ENCODE measurements at regions not wholly inside any gene's neighbourhood (a gene's known extent, or its start where the extent isn't known, plus 50 kb on each side); places are given as distances from the start of the nearest gene placed in this dataset.

GRCh38 chr3:117510396-117510795, 800.8 kb downstream of the TUSC7 start:
- Histone ChIP-seq H3K9ac (ENCODE audit: low read depth in 2 of 2, low read length in 2 of 2) (no peak overlapping the region), H3K27ac (no peak overlapping the region), H3K4me3 (no peak overlapping the region), H3K36me3 (no peaks in the 10 kb centered on the region), H3K4me1 (no peaks in the 10 kb centered on the region), H3K9me3 (no peaks in the 10 kb centered on the region), H3K27me3 (no peaks in the 10 kb centered on the region)
- DNase-seq, result no peak
- no peak for TF ChIP-seq CTCF (IDR thresholded peaks at IDR 0.05)
- intact Hi-C loops (cut with DNase I), result no loop called here

- Histone ChIP-seq H3K4me3 (no peak overlapping the region), H3K4me1 (no peaks in the 10 kb centered on the region), H3K9ac (ENCODE audit: low read depth in 2 of 2, low read length in 2 of 2) (no peak overlapping the region), H3K9me3 (no peaks in the 10 kb centered on the region), H3K27me3 (no peaks in the 10 kb centered on the region), H3K27ac (no peak overlapping the region), H3K36me3 (no peaks in the 10 kb centered on the region)
- TF ChIP-seq CTCF (IDR thresholded peaks at IDR 0.05), result no peak
- no peak for DNase-seq
- intact Hi-C loops (cut with DNase I), result no loop called here
These were observed 803.4 kb downstream of the TUSC7 start for GRCh38 chr3:117512975-117513374.

- no peaks in the 10 kb centered on the region for H3K4me1 ChIP-seq
- H3K36me3 ChIP-seq, result no peaks in the 10 kb centered on the region
- H3K9ac ChIP-seq (ENCODE audit: low read depth in 2 of 2, low read length in 2 of 2), result no peak overlapping the region
- DNase-seq, result no peak
- no peaks in the 10 kb centered on the region for H3K27me3 ChIP-seq
- H3K4me3 ChIP-seq, result no peak overlapping the region
- H3K27ac ChIP-seq, result no peak overlapping the region
- TF ChIP-seq CTCF (IDR thresholded peaks at IDR 0.05), result no peak
- no peaks in the 10 kb centered on the region for H3K9me3 ChIP-seq
- intact Hi-C loops (cut with DNase I), result no loop called here
These were observed 805.7 kb downstream of the TUSC7 start for GRCh38 chr3:117515309-117515708.

- H3K4me3 ChIP-seq, result no peak overlapping the region
- H3K27ac ChIP-seq, result no peak overlapping the region
- intact Hi-C loops (cut with DNase I), result no loop called here
- H3K27me3 ChIP-seq, result no peaks in the 10 kb centered on the region
- no peak overlapping the region for H3K9ac ChIP-seq (ENCODE audit: low read depth in 2 of 2, low read length in 2 of 2)
- H3K36me3 ChIP-seq, result no peaks in the 10 kb centered on the region
- H3K4me1 ChIP-seq, result no peaks in the 10 kb centered on the region
- H3K9me3 ChIP-seq, result no peaks in the 10 kb centered on the region
- TF ChIP-seq CTCF (IDR thresholded peaks at IDR 0.05), result no peak
- DNase-seq, result no peak
These were observed 808.8 kb downstream of the TUSC7 start for GRCh38 chr3:117518364-117518763.

GRCh38 chr3:117519776-117520175, 810.2 kb downstream of the TUSC7 start:
- Histone ChIP-seq H3K27ac (no peak overlapping the region), H3K36me3 (no peaks in the 10 kb centered on the region), H3K9me3 (no peaks in the 10 kb centered on the region), H3K27me3 (no peaks in the 10 kb centered on the region), H3K4me3 (no peak overlapping the region), H3K4me1 (no peaks in the 10 kb centered on the region), H3K9ac (ENCODE audit: low read depth in 2 of 2, low read length in 2 of 2) (no peak overlapping the region)
- no peak for TF ChIP-seq CTCF (IDR thresholded peaks at IDR 0.05)
- intact Hi-C loops (cut with DNase I), result loop anchor here (10.0 kb wide), 2 partner anchors 505 to 745 kb away; no protein-coding TSS in a partner anchor
- no peak for DNase-seq

- Histone ChIP-seq H3K4me3 (no peak overlapping the region), H3K9ac (ENCODE audit: low read depth in 2 of 2, low read length in 2 of 2) (no peak overlapping the region), H3K4me1 (no peaks in the 10 kb centered on the region), H3K27ac (no peak overlapping the region), H3K36me3 (no peaks in the 10 kb centered on the region), H3K27me3 (no peaks in the 10 kb centered on the region), H3K9me3 (no peaks in the 10 kb centered on the region)
- DNase-seq, result no peak
- TF ChIP-seq CTCF (IDR thresholded peaks at IDR 0.05), result no peak
- intact Hi-C loops (cut with DNase I), result loop anchor here (10.0 kb wide), 2 partner anchors 506 to 746 kb away; no protein-coding TSS in a partner anchor
These were observed 811.0 kb downstream of the TUSC7 start for GRCh38 chr3:117520582-117520981.

All from colonic mucosa (tissue), 4 donors.